HepG2 (cell line): ENCODE measurements at regions not wholly inside any gene's neighbourhood (a gene's known extent, or its start where the extent isn't known, plus 50 kb on each side); places are given as distances from the start of the nearest gene placed in this dataset.

ENCODE experiments used
- ARID2 ChIP-seq: sonication (generic); formaldehyde crosslinking; IDR thresholded peaks from 2 replicates; pipeline ENCODE4 v1.8.1; 2022; ENCODE audit warnings: mild to moderate bottlenecking, missing genetic modification reagents, borderline replicate concordance
- EZH2 ChIP-seq: conservative IDR thresholded peaks from 2 replicates; pipeline ENCODE4 v1.6.1; 2012; ENCODE audit warnings: mild to moderate bottlenecking, low read depth, low read length, moderate library complexity
- FOXA1 ChIP-seq, 2 experiments: fragments of 450-650 bp in 1 of 2; sonication (generic) in 1 of 2; formaldehyde crosslinking in 1 of 2; IDR thresholded peaks; 2 replicates each; pipeline versions ENCODE4 v1.4.0 to v1.6.1; 2016 to 2020; ENCODE audit warnings: missing genetic modification reagents in 1 of 2
- GTF2F1 ChIP-seq: fragments of 150-350 bp; IDR thresholded peaks from 2 replicates; pipeline ENCODE4 v1.6.1; 2014; ENCODE audit warnings: low read length
- HMG20A ChIP-seq: IDR thresholded peaks from 2 replicates; pipeline ENCODE4 v1.6.1; 2016; ENCODE audit warnings: borderline replicate concordance
- MED8 ChIP-seq: sonication (generic); formaldehyde crosslinking; IDR thresholded peaks from 2 replicates; pipeline ENCODE4 v1.8.1; 2023; ENCODE audit warnings: mild to moderate bottlenecking, missing genetic modification reagents; ENCODE audit not compliant: insufficient replicate concordance
- NFKB2 ChIP-seq: sonication (generic); formaldehyde crosslinking; IDR thresholded peaks from 2 replicates; pipeline ENCODE4 v1.4.0; 2020; ENCODE audit warnings: missing genetic modification reagents, borderline replicate concordance
- PRPF4 ChIP-seq: fragments of 200-400 bp; formaldehyde crosslinking; IDR thresholded peaks from 2 replicates; pipeline ENCODE4 v1.6.1; 2016; ENCODE audit warnings: low read length, low read depth; ENCODE audit not compliant: poor library complexity, severe bottlenecking
- SPEN ChIP-seq: sonication (generic); formaldehyde crosslinking; IDR thresholded peaks from 2 replicates; pipeline ENCODE4 v1.5.1; 2020; ENCODE audit warnings: low read depth, mild to moderate bottlenecking, missing genetic modification reagents
- ZMAT3 ChIP-seq: sonication (generic); formaldehyde crosslinking; conservative IDR thresholded peaks from 2 replicates; pipeline ENCODE4 v1.7.0; 2021; ENCODE audit warnings: missing genetic modification reagents
- TF ChIP-seq, protein P1 (sequence below): sonication (generic); formaldehyde crosslinking; IDR thresholded peaks from 2 replicates; pipeline ENCODE4 v1.4.0; 2020; ENCODE audit warnings: mild to moderate bottlenecking, missing genetic modification reagents
- TF ChIP-seq, protein P2 (sequence below): sonication (generic); formaldehyde crosslinking; IDR thresholded peaks from 2 replicates; pipeline ENCODE4 v1.5.0; 2020; ENCODE audit warnings: mild to moderate bottlenecking, missing genetic modification reagents, moderate library complexity
- TF ChIP-seq, protein P3 (sequence below): sonication (generic); formaldehyde crosslinking; IDR thresholded peaks from 2 replicates; pipeline ENCODE4 v1.5.0; 2020; ENCODE audit warnings: missing genetic modification reagents

DNA sequence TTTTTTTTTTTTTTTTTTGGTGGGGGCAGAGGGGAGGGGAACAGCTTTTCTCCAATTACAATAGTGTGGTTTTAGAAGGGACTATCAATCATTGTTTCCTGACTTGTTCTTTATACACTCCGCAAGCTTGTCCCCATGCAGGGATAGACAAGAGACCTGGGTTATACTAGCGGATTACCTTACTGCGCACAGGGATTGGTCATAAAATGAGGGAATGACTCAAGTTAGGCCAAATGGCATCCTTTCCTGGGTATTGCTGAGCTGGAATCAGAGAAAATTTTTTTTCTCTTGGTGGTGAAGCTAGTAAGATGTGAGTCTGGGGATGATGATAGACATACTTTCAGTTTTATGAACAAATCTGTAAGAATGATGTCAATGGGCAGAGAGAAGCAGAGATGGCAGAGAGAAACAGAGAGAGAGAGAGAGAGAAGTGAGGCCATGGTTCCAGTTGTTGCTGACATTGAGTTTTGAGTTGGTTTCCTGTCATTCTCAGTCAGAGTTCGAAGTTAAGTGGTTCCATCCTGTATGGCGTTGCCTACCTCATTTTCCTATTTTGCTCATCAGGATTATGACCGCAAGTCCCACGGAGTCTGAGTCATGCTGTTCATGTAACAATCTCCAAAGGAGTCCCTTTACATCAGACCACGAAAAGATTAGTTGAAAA lies 59.1 kb upstream of the OTOGL start:
- TF ChIP-seq ARID2 (CRISPR knock-in tag), result no peak
- no peak for TF ChIP-seq MED8 (CRISPR knock-in tag)
- TF ChIP-seq FOXA1 (IDR thresholded peaks at IDR 0.05), result no peak
- TF ChIP-seq FOXA1 (CRISPR knock-in tag; IDR thresholded peaks at IDR 0.05), result no peak
- TF ChIP-seq, protein P1, sequence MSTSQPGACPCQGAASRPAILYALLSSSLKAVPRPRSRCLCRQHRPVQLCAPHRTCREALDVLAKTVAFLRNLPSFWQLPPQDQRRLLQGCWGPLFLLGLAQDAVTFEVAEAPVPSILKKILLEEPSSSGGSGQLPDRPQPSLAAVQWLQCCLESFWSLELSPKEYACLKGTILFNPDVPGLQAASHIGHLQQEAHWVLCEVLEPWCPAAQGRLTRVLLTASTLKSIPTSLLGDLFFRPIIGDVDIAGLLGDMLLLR (CRISPR knock-in tag), result no peak
- TF ChIP-seq ZMAT3 (CRISPR knock-in tag), result no peak
- no peak for TF ChIP-seq EZH2
- TF ChIP-seq GTF2F1, result no peak
- TF ChIP-seq SPEN, result no peak
- no peak for TF ChIP-seq HMG20A
- TF ChIP-seq, protein P2, sequence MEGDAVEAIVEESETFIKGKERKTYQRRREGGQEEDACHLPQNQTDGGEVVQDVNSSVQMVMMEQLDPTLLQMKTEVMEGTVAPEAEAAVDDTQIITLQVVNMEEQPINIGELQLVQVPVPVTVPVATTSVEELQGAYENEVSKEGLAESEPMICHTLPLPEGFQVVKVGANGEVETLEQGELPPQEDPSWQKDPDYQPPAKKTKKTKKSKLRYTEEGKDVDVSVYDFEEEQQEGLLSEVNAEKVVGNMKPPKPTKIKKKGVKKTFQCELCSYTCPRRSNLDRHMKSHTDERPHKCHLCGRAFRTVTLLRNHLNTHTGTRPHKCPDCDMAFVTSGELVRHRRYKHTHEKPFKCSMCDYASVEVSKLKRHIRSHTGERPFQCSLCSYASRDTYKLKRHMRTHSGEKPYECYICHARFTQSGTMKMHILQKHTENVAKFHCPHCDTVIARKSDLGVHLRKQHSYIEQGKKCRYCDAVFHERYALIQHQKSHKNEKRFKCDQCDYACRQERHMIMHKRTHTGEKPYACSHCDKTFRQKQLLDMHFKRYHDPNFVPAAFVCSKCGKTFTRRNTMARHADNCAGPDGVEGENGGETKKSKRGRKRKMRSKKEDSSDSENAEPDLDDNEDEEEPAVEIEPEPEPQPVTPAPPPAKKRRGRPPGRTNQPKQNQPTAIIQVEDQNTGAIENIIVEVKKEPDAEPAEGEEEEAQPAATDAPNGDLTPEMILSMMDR (CRISPR knock-in tag), result no peak
- TF ChIP-seq PRPF4, result no peak
- TF ChIP-seq NFKB2 (CRISPR knock-in tag), result no peak
- TF ChIP-seq, protein P3, sequence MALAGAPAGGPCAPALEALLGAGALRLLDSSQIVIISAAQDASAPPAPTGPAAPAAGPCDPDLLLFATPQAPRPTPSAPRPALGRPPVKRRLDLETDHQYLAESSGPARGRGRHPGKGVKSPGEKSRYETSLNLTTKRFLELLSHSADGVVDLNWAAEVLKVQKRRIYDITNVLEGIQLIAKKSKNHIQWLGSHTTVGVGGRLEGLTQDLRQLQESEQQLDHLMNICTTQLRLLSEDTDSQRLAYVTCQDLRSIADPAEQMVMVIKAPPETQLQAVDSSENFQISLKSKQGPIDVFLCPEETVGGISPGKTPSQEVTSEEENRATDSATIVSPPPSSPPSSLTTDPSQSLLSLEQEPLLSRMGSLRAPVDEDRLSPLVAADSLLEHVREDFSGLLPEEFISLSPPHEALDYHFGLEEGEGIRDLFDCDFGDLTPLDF (CRISPR knock-in tag), result no peak
